ENCODE measurements at regions not wholly inside any gene's neighbourhood (a gene's known extent, or its start where the extent isn't known, plus 50 kb on each side); places are given as distances from the start of the nearest gene placed in this dataset.

GRCh38 chr3:162584986-162585385 is 1088.4 kb downstream of the OTOL1 start:
- TF ChIP-seq, protein P1, sequence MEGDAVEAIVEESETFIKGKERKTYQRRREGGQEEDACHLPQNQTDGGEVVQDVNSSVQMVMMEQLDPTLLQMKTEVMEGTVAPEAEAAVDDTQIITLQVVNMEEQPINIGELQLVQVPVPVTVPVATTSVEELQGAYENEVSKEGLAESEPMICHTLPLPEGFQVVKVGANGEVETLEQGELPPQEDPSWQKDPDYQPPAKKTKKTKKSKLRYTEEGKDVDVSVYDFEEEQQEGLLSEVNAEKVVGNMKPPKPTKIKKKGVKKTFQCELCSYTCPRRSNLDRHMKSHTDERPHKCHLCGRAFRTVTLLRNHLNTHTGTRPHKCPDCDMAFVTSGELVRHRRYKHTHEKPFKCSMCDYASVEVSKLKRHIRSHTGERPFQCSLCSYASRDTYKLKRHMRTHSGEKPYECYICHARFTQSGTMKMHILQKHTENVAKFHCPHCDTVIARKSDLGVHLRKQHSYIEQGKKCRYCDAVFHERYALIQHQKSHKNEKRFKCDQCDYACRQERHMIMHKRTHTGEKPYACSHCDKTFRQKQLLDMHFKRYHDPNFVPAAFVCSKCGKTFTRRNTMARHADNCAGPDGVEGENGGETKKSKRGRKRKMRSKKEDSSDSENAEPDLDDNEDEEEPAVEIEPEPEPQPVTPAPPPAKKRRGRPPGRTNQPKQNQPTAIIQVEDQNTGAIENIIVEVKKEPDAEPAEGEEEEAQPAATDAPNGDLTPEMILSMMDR (IDR thresholded peaks at IDR 0.05) = no peak
- TF ChIP-seq EZH2 (IDR thresholded peaks at IDR 0.05) = no peak
